Lower leg skin (tissue), 4 donors: ENCODE measurements at regions not wholly inside any gene's neighbourhood (a gene's known extent, or its start where the extent isn't known, plus 50 kb on each side); places are given as distances from the start of the nearest gene placed in this dataset.

Source experiments
- DNase-seq, 2 donors: peaks; one replicate each; pipeline ENCODE4 v3.0.0-alpha.2; 2019; ENCODE audit warnings: low spot score in 2 of 2
- H3K4me3 ChIP-seq: fragments of 200-600 bp; sonication (generic); 2 replicates; pipeline ENCODE4 v1.5.1; 2017; ENCODE audit warnings: mild to moderate bottlenecking, low read depth; ENCODE audit not compliant: poor library complexity, severe bottlenecking
- CTCF ChIP-seq, 3 donors: fragments of 450-650 bp; IDR thresholded peaks; one replicate each; pipeline ENCODE4 v1.5.1; 2016; ENCODE audit warnings: antibody characterized with exemption in 3 of 3, mild to moderate bottlenecking in 3 of 3, moderate library complexity in 2 of 3
- POLR2A ChIP-seq, 2 donors: fragments of 450-650 bp; IDR thresholded peaks; one replicate each; pipeline ENCODE4 v1.6.1; 2016 to 2017; ENCODE audit warnings: antibody characterized with exemption in 2 of 2, mild to moderate bottlenecking in 1 of 2, moderate library complexity in 1 of 2
- WGBS, 2 donors: methylation state at CpG; one replicate each; pipeline ENCODE4 v1.1.5; 2018; 5-methylcytosine and 5-hydroxymethylcytosine counted together
- intact Hi-C: fragments of 100-400 bp; cut with DNase I; formaldehyde crosslinking; loops from one replicate; pipeline ENCODE4 v1.15.0; 2023; ENCODE audit warnings: low total_unique reads

DNA sequence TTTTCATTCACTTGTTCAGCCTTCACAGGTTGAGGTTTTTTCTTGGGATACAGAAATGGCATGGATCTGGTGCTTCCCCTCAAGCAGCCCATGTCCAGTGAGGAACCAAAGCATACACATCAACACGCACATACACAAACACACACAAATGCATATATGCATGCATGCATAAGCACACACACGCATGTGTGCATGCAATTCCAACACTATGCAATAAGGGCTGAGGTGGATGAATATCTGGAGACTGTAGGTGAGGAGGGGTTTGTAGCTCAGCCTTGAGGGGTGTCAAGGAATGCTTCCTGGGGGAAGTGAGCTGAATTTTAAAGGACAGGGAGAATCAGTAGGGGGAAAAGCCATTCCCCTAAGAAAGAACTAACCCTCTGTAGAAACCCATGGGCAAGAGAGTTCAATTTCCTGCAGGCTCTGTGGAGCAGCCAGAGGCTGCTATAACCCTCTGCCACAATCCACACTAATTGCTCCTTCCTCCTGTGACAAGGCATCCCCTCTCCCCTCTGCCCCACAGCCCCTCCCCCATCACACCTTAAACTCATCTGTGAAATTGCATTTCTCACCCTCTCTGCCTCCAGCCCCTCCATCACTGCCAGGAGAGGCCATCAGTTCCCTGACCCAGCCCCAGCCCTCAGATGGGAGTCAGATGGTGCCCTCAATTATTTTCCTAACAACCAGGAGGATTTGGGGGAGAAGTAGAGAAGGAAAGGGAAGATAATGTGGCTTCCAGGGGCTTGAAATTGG is 316.4 kb downstream of the RPS24 start:
- H3K4me3 ChIP-seq: no peak overlapping the region
- 98 to 100% methylated on average over 2 of the region's 2 CpGs for WGBS, 2 donors
- TF ChIP-seq POLR2A (IDR thresholded peaks at IDR 0.05) (no peak), CTCF (IDR thresholded peaks at IDR 0.05) (no peak)
- intact Hi-C loops: no loop called here
- DNase-seq: peak in 1 of 2 donors; percentile 13

DNA sequence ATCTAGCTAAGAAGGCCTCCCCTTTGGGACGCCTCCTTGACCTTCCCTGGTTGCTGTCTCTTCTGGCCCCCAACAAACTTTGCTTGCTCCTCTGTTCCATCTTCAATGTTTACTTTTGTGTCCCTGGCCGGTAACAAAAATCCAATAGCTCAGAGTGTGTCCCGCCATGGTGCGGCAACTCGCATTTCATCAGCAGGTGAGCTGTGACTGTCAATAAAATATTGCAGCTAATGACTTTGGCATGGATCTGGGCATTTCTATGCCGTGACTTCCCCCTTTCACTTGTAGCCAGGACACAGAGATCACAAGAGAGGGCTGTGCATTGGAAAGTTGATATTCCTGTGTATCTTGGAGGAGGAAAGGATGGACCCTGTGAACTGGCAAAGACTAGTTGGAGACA is 317.6 kb downstream of the RPS24 start:
- intact Hi-C loops: no loop called here
- no peak for TF ChIP-seq POLR2A (IDR thresholded peaks at IDR 0.05)
- no peak for TF ChIP-seq CTCF (IDR thresholded peaks at IDR 0.05)
- WGBS, 2 donors: 94 to 96% methylated on average over 6 of the region's 6 CpGs
- no peak overlapping the region for H3K4me3 ChIP-seq
- no peak for DNase-seq

- H3K4me3 ChIP-seq: no peak overlapping the region
- TF ChIP-seq CTCF (IDR thresholded peaks at IDR 0.05) (no peak), POLR2A (IDR thresholded peaks at IDR 0.05) (no peak)
- intact Hi-C loops: no loop called here
- 63 to 72% methylated on average over 3 of the region's 3 CpGs for WGBS, 2 donors
- no peak for DNase-seq
Observed at GRCh38 chr10:78351809-78352208, 318.1 kb downstream of the RPS24 start.

GRCh38 chr10:78353636-78354035 is 320.0 kb downstream of the RPS24 start:
- WGBS, 2 donors: 74 to 76% methylated on average over 3 of the region's 3 CpGs
- H3K4me3 ChIP-seq: no peak overlapping the region
- TF ChIP-seq POLR2A (IDR thresholded peaks at IDR 0.05) (no peak), CTCF (IDR thresholded peaks at IDR 0.05) (no peak)
- no peak for DNase-seq
- intact Hi-C loops: no loop called here

- intact Hi-C loops: no loop called here
- no peak for DNase-seq
- no peak for TF ChIP-seq POLR2A (IDR thresholded peaks at IDR 0.05)
- no peak for TF ChIP-seq CTCF (IDR thresholded peaks at IDR 0.05)
- H3K4me3 ChIP-seq: no peak overlapping the region
- WGBS, 2 donors: 80 to 94% methylated on average over 7 of the region's 7 CpGs
Observed at GRCh38 chr10:78354101-78354500, 320.4 kb downstream of the RPS24 start.
